Neural crest cell (in vitro differentiated cells): ENCODE measurements at regions not wholly inside any gene's neighbourhood (a gene's known extent, or its start where the extent isn't known, plus 50 kb on each side); places are given as distances from the start of the nearest gene placed in this dataset.
"Not testable (repeated sequence)": the region's sequence is repeated elsewhere in the genome, so short reads cannot be mapped to it uniquely, and the experiment has no call there.

Experiments
- DNase-seq: peaks from one replicate; pipeline ENCODE4 v3.0.0; 2021; ENCODE audit warnings: low read depth, mixed read lengths, low spot score
- H3K27ac Mint-ChIP-seq: one replicate; pipeline ENCODE4 v1.8.0; 2021; ENCODE audit warnings: mild to moderate bottlenecking, mixed read lengths; ENCODE audit not compliant: unreplicated experiment
- H3K27me3 Mint-ChIP-seq: 2 replicates; pipeline ENCODE4 v1.8.0; 2021; ENCODE audit warnings: low read depth, mild to moderate bottlenecking, mixed read lengths
- H3K36me3 Mint-ChIP-seq: 2 replicates; pipeline ENCODE4 v1.8.0; 2021; ENCODE audit warnings: low read depth, mild to moderate bottlenecking, mixed read lengths
- H3K4me1 Mint-ChIP-seq: 2 replicates; pipeline ENCODE4 v1.8.0; 2021; ENCODE audit warnings: mixed read lengths
- H3K4me3 Mint-ChIP-seq: one replicate; pipeline ENCODE4 v1.8.0; 2021; ENCODE audit warnings: mild to moderate bottlenecking, mixed read lengths
- H3K9me3 Mint-ChIP-seq: 2 replicates; pipeline ENCODE4 v1.8.0; 2021; ENCODE audit warnings: mixed read lengths
- TF ChIP-seq, protein P1 (sequence below): fragments of 200-600 bp; sonication (generic); conservative IDR thresholded peaks from 2 replicates; pipeline ENCODE4 v1.5.0; 2021; ENCODE audit warnings: antibody characterized with exemption, mild to moderate bottlenecking

DNA sequence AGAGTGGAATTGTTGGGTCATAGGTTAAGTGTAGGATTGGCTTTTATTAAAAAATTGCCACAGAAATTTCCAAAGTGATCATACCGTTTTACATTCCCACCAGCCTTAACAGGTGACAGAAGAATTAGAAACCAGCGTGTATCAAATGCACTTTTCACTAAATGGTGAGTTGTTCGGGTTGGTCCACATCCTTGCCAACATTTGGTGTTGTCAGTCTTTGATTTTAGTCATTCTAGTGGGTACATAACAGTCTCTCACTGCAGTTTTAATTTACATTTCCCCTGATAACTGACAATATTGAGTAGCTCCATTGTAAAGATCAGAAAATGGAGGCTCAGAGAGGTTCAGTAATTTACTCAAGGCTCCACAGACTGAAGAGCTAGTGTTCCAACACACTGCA, 237.8 kb upstream of the LHX5 start:
- H3K27ac Mint-ChIP-seq, result no peak overlapping the region
- H3K4me1 Mint-ChIP-seq, result no peaks in the 10 kb centered on the region
- peaks cover 83% of the 10 kb centered on the region for H3K27me3 Mint-ChIP-seq
- no peaks in the 10 kb centered on the region for H3K36me3 Mint-ChIP-seq
- H3K9me3 Mint-ChIP-seq, result no peaks in the 10 kb centered on the region
- H3K4me3 Mint-ChIP-seq, result no peak overlapping the region
- no peak for DNase-seq
- TF ChIP-seq, protein P1, sequence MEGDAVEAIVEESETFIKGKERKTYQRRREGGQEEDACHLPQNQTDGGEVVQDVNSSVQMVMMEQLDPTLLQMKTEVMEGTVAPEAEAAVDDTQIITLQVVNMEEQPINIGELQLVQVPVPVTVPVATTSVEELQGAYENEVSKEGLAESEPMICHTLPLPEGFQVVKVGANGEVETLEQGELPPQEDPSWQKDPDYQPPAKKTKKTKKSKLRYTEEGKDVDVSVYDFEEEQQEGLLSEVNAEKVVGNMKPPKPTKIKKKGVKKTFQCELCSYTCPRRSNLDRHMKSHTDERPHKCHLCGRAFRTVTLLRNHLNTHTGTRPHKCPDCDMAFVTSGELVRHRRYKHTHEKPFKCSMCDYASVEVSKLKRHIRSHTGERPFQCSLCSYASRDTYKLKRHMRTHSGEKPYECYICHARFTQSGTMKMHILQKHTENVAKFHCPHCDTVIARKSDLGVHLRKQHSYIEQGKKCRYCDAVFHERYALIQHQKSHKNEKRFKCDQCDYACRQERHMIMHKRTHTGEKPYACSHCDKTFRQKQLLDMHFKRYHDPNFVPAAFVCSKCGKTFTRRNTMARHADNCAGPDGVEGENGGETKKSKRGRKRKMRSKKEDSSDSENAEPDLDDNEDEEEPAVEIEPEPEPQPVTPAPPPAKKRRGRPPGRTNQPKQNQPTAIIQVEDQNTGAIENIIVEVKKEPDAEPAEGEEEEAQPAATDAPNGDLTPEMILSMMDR, result no peak

DNA sequence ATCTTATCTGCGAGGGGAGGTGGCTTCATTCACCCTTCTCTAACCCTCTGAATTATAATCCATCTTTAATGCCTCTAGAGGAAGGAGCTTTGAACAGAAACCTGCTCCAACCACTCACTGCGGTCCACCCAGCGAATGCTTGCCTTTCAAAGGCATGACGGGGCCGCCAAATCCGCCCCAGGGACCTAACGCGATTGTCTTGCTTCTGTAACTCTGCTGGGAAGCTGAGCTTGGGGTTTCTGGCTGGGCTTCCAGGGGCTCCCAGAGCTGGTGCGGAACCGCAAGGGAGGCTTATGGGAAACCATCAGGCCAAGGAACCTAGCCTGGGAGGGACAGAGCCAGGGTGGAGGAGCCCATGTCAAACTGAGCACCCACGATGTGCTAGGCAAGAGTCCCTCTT, 231.2 kb upstream of the LHX5 start:
- no peak for DNase-seq
- H3K27ac Mint-ChIP-seq, result no peak overlapping the region
- peaks cover 70% of the 10 kb centered on the region for H3K27me3 Mint-ChIP-seq
- H3K4me1 Mint-ChIP-seq, result no peaks in the 10 kb centered on the region
- TF ChIP-seq, protein P1, result no peak
- no peaks in the 10 kb centered on the region for H3K36me3 Mint-ChIP-seq
- no peaks in the 10 kb centered on the region for H3K9me3 Mint-ChIP-seq
- no peak overlapping the region for H3K4me3 Mint-ChIP-seq

DNA sequence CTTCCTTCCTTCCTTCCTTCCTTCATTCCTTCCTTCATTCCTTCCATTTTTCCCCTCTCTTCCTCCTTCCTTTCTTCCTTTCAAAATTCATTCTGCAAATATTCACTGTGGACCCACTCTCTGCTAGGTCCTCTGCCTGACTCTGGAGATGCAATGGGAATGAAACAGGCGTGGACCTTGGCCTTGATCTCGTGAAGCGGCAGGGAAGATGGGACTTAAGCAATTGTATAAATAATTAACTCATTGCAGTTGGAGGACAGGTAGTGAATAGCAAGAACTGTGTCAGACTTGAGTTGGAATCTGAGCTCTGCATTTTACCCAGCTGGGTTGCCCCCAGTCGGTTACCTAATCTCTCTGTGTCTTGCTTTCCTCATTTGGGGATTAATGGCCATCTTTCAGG, 230.6 kb upstream of the LHX5 start:
- DNase-seq, result no peak
- no peak overlapping the region for H3K27ac Mint-ChIP-seq
- TF ChIP-seq, protein P1, result no peak
- no peak overlapping the region for H3K4me3 Mint-ChIP-seq
- H3K4me1 Mint-ChIP-seq, result no peaks in the 10 kb centered on the region
- H3K36me3 Mint-ChIP-seq, result no peaks in the 10 kb centered on the region
- H3K27me3 Mint-ChIP-seq, result peaks cover 70% of the 10 kb centered on the region
- H3K9me3 Mint-ChIP-seq, result no peaks in the 10 kb centered on the region

DNA sequence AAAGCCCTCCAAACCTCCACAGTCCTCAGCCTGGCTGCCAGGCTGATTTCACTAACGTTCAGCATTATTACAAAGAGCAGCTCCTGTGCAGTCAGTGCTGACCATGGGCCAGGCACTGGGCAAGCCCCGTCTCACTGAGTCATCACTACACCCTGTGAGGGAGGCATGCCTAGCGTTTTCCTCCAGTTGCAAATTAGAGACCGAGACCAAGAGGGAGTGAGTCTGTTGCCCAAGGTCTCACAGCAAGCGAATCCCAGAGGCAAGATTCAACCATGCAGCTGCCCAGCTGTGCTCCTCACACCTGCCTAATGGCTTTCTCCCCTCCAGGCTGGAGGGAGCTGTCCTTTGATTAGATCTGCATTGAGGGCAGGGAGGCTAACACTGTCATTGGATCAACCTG, 229.3 kb upstream of the LHX5 start:
- H3K27ac Mint-ChIP-seq, result no peak overlapping the region
- no peaks in the 10 kb centered on the region for H3K36me3 Mint-ChIP-seq
- H3K4me1 Mint-ChIP-seq, result no peaks in the 10 kb centered on the region
- no peak overlapping the region for H3K4me3 Mint-ChIP-seq
- TF ChIP-seq, protein P1, result no peak
- peaks cover 64% of the 10 kb centered on the region for H3K27me3 Mint-ChIP-seq
- no peak for DNase-seq
- H3K9me3 Mint-ChIP-seq, result no peaks in the 10 kb centered on the region

DNA sequence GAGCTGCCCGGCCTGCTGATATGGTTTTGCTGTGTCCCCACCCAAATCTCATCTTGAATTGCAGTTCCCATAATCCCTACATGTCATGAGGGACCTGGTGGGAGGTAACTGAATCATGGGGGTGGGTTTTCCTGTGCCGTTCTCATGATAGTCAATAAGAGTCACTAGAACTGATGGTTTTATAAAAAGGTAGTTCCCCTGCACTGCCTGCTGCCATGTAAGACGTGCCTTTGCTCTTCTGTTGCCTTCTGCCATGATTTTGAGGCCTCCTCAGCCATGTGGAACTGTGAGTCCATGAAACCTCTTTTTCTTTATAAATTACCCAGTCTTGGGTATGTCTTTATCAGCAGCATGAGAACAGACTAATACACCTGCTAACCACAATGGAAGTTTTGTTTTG, 228.3 kb upstream of the LHX5 start:
- peaks cover 56% of the 10 kb centered on the region for H3K27me3 Mint-ChIP-seq
- H3K4me1 Mint-ChIP-seq, DNase-seq, H3K36me3 Mint-ChIP-seq, H3K4me3 Mint-ChIP-seq, H3K27ac Mint-ChIP-seq, H3K9me3 Mint-ChIP-seq: not testable (repeated sequence)

DNA sequence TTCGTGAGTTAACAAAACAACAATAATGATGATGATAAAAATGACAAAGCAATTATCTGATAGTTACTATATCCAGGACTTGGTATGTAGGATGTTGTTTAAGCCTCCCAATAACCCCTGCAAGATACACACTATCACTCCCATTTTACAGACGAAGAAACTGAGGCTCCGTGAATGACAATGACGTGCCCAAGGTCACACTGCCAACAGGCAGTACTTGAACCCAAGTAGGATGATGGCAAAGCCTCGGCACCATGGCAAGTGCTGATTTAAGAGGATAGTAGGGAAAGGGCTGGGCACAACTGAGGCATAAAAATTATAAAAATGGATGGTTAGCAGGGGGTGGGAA, 226.8 kb upstream of the LHX5 start:
- H3K4me3 Mint-ChIP-seq, result no peak overlapping the region
- no peaks in the 10 kb centered on the region for H3K4me1 Mint-ChIP-seq
- no peak overlapping the region for H3K27ac Mint-ChIP-seq
- DNase-seq, result no peak
- TF ChIP-seq, protein P1, result no peak
- H3K27me3 Mint-ChIP-seq, result peaks cover 56% of the 10 kb centered on the region
- no peaks in the 10 kb centered on the region for H3K36me3 Mint-ChIP-seq
- no peaks in the 10 kb centered on the region for H3K9me3 Mint-ChIP-seq
